Smooth muscle cell (in vitro differentiated cells): ENCODE measurements at regions not wholly inside any gene's neighbourhood (a gene's known extent, or its start where the extent isn't known, plus 50 kb on each side); places are given as distances from the start of the nearest gene placed in this dataset.

Experiments used
- DNase-seq: peaks from one replicate; lab custom pipeline; 2025; ENCODE audit not compliant: unreplicated experiment; lab: John Stamatoyannopoulos, UW
- H2AFZ ChIP-seq: fragments of 200-600 bp; sonication (generic); 2 replicates; pipeline ENCODE4 v1.6.0; 2016; ENCODE audit warnings: antibody characterized with exemption, low read depth, mild to moderate bottlenecking
- H3F3A ChIP-seq: fragments of 200-600 bp; sonication (generic); 2 replicates; pipeline ENCODE4 v1.6.0; 2017; ENCODE audit warnings: antibody characterized with exemption, low read depth
- H3K27ac ChIP-seq: fragments of 200-600 bp; sonication (generic); 2 replicates; pipeline ENCODE4 v1.5.1; 2016; ENCODE audit warnings: low read depth, mild to moderate bottlenecking
- H3K27me3 ChIP-seq: fragments of 200-600 bp; sonication (generic); 2 replicates; pipeline ENCODE4 v1.6.1; 2016; ENCODE audit warnings: low read depth, mild to moderate bottlenecking
- H3K36me3 ChIP-seq: fragments of 200-600 bp; sonication (generic); 2 replicates; pipeline ENCODE4 v1.5.1; 2016; ENCODE audit warnings: low read depth
- H3K4me1 ChIP-seq: fragments of 200-600 bp; sonication (generic); 2 replicates; pipeline ENCODE4 v1.5.1; 2016; ENCODE audit warnings: low read depth
- H3K4me2 ChIP-seq: fragments of 200-600 bp; sonication (generic); 2 replicates; pipeline ENCODE4 v1.6.0; 2016; ENCODE audit warnings: mild to moderate bottlenecking
- H3K4me3 ChIP-seq: fragments of 200-600 bp; sonication (generic); 2 replicates; pipeline ENCODE4 v1.5.1; 2016; ENCODE audit warnings: mild to moderate bottlenecking
- H3K79me2 ChIP-seq: fragments of 200-600 bp; sonication (generic); 2 replicates; pipeline ENCODE4 v1.6.0; 2016; ENCODE audit warnings: low read depth, mild to moderate bottlenecking
- H3K9ac ChIP-seq: fragments of 200-600 bp; sonication (generic); 2 replicates; pipeline ENCODE4 v1.6.0; 2016; ENCODE audit warnings: low read depth
- H3K9me3 ChIP-seq: fragments of 200-600 bp; sonication (generic); replicated peaks from 2 replicates; pipeline ENCODE4 v1.5.1; 2016; ENCODE audit warnings: low read depth
- H4K20me1 ChIP-seq: fragments of 200-600 bp; sonication (generic); 2 replicates; pipeline ENCODE4 v1.6.0; 2016; ENCODE audit warnings: low read depth
- CTCF ChIP-seq: fragments of 200-600 bp; sonication (generic); IDR thresholded peaks from 2 replicates; pipeline ENCODE4 v1.5.1; 2017; ENCODE audit warnings: borderline replicate concordance, mild to moderate bottlenecking, antibody characterized with exemption; ENCODE audit not compliant: insufficient read depth, poor library complexity, severe bottlenecking
- WGBS: methylation state at CpG from one replicate; pipeline ENCODE4 v1.1.7; 2016; ENCODE audit warnings: low lambda C conversion rate; 5-methylcytosine and 5-hydroxymethylcytosine counted together

DNA sequence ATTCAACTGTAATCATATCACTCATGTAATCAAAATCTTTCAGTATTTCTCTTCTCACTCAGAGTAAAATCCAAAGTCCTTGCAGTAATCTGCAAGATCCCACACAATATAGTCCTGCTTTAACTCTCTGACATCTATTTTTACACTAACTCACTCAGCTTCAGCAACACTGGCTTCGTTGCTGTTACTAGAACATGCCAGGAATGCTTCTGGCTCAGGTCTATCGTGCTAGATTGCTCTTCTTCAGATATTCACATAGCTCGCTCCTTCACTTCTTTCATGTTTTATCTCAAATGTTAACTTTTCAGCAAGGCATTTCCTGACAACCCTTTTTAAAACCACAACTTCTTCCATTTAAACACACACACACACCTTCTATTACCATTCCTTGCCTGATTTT lies 331.7 kb upstream of the HTR2C start:
- Histone ChIP-seq H2AFZ (no peak overlapping the region), H3K27ac (no peak overlapping the region), H3K79me2 (no peaks in the 10 kb centered on the region), H3F3A (no peaks in the 10 kb centered on the region), H3K4me3 (no peak overlapping the region), H3K9me3 (no peaks in the 10 kb centered on the region), H3K27me3 (no peaks in the 10 kb centered on the region), H3K4me1 (no peaks in the 10 kb centered on the region), H3K4me2 (no peak overlapping the region), H4K20me1 (no peaks in the 10 kb centered on the region), H3K9ac (no peak overlapping the region), H3K36me3 (no peaks in the 10 kb centered on the region)
- DNase-seq: no peak
- WGBS: 38% methylated on average over 3 of the region's 3 CpGs
- no peak for TF ChIP-seq CTCF

- Histone ChIP-seq H3K4me1 (no peaks in the 10 kb centered on the region), H3K4me2 (no peak overlapping the region), H3K27ac (no peak overlapping the region), H3K9ac (no peak overlapping the region), H3K4me3 (no peak overlapping the region), H3K9me3 (no peaks in the 10 kb centered on the region), H2AFZ (no peak overlapping the region), H3K79me2 (no peaks in the 10 kb centered on the region), H4K20me1 (no peaks in the 10 kb centered on the region), H3F3A (no peaks in the 10 kb centered on the region), H3K36me3 (no peaks in the 10 kb centered on the region), H3K27me3 (no peaks in the 10 kb centered on the region)
- no peak for DNase-seq
- WGBS: 96% methylated on average over 1 of the region's 1 CpG
- no peak for TF ChIP-seq CTCF
These were observed 332.3 kb upstream of the HTR2C start for GRCh38 chrX:114251575-114251974.

DNA sequence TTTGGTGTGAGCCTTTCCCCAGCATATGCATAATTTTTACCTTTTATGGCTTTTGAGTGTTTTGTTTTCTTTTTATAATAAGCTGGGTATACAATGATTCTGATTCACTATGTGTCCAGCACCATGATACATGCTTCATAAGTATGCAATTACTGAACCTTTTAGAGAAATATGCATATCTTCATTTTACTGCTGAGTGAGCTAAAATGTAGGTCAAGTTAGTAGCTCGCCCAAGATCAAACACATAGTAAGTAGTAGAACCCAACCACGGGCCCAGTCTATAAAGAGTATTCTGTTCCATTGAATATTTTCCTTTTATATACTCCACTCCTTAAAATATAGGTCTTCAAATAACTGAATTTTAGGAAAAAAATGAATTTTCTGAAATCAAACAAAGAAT lies 362.4 kb upstream of the HTR2C start:
- WGBS: 96% methylated on average over 2 of the region's 2 CpGs
- no peak overlapping the region for H3K27ac ChIP-seq
- no peak for DNase-seq

More for the DNA sequence above, 362.4 kb upstream of the HTR2C start:
- H2AFZ ChIP-seq: no peak overlapping the region
- TF ChIP-seq CTCF: no peak
- H3K9me3 ChIP-seq: no peaks in the 10 kb centered on the region
- no peaks in the 10 kb centered on the region for H3K4me1 ChIP-seq
- H3K36me3 ChIP-seq: no peaks in the 10 kb centered on the region
- H3K4me2 ChIP-seq: no peak overlapping the region
- no peaks in the 10 kb centered on the region for H3F3A ChIP-seq
- no peaks in the 10 kb centered on the region for H4K20me1 ChIP-seq
- H3K9ac ChIP-seq: no peak overlapping the region
- H3K4me3 ChIP-seq: no peak overlapping the region
- H3K27me3 ChIP-seq: peaks cover 24% of the 10 kb centered on the region
- no peaks in the 10 kb centered on the region for H3K79me2 ChIP-seq
